GM12872 (cell line): ENCODE measurements at regions not wholly inside any gene's neighbourhood (a gene's known extent, or its start where the extent isn't known, plus 50 kb on each side); places are given as distances from the start of the nearest gene placed in this dataset.

Source experiments
- CTCF ChIP-seq: IDR thresholded peaks from 3 replicates; pipeline ENCODE4 v1.5.1; 2011; ENCODE audit warnings: low read depth, mild to moderate bottlenecking, low read length, moderate library complexity; ENCODE audit not compliant: insufficient read depth

- no peak for TF ChIP-seq CTCF
Measured at GRCh38 chr7:124250297-124251034, 217.6 kb upstream of the TMEM229A start.

GRCh38 chr7:124247691-124248090, 214.8 kb upstream of the TMEM229A start:
- TF ChIP-seq CTCF = no peak

DNA sequence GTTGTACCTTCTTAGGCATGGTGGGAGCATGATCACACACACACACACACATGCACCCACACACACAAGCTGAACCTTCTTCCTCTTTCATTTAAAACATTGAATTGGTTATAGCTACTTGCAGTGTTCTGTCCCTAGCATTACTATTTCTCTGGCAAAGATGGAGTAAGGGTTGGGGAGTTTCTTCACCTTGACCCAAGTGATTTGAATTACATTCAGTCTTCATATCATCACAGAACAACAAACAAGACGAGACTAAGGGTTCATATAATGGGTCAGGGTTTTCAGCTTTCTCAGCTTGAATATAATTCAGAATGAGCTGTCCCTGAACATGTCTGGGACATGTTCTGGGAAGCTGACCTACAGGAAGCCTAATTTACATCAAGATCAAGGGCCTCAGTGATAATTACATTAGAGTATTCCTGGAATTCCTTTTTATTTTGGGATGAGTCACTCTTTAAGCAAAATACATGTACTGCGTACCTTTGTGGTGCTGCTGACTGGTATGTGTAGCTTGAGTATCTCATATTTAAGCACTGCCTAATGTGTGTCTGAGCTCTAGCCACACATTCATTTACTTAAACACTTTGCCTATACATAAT, 213.5 kb upstream of the TMEM229A start:
- no peak for TF ChIP-seq CTCF

GRCh38 chr7:124219681-124220080, 186.8 kb upstream of the TMEM229A start:
- TF ChIP-seq CTCF = no peak

- TF ChIP-seq CTCF = no peak
Measured at GRCh38 chr7:124208642-124209041, 175.8 kb upstream of the TMEM229A start.

DNA sequence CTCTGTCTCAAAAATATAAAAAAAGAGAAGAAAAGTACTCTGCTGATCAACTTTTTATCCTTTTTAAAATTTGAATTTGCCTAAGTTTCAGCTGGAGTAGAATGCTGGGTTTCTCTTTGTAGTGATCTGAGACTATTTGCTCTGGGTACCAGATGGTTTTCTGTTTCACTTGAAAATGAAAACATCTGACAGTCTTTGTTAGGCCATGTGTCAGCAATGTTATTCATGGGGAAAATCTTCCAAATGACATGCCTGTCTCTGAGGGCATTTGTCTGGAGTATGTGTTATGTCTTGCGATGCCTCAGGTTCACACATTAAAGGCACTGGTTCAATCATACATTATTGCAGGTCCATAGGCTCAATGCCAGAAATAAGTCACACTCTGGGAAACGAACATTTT, 175.3 kb upstream of the TMEM229A start:
- no peak for TF ChIP-seq CTCF

DNA sequence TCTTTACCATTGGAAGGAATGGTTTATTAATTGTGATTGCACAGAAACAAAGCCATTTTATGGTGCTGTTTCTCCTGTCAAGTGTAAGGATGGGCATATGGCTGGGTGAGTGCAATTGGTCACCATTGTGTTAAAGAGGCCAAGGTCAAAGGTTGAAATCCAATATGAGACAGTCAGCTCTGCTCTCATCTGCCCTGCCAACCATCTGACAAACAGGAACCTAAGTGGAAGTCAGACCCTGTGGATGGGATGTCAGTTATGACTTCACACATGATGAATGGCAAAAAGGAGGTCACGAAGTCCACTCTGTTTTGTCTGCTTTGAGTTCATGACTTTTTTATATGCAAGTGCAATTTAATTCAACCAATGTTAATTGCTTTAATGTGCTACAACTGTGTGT, 172.7 kb upstream of the TMEM229A start:
- TF ChIP-seq CTCF = no peak
